ENCODE measurements at regions not wholly inside any gene's neighbourhood (a gene's known extent, or its start where the extent isn't known, plus 50 kb on each side); places are given as distances from the start of the nearest gene placed in this dataset.
"Not testable (repeated sequence)": the region's sequence is repeated elsewhere in the genome, so short reads cannot be mapped to it uniquely, and the experiment has no call there.

GRCh38 chr17:6924208-6924607, 71.6 kb upstream of the ALOX12 start:
- Mint-ChIP-seq H3K4me1 (peaks cover 15% of the 10 kb centered on the region), H3K27me3 (peaks cover 11% of the 10 kb centered on the region), H3K36me3 (peaks cover 8% of the 10 kb centered on the region), H3K4me3 (peak overlapping the region; percentile 70), H3K9me3 (peaks cover 3% of the 10 kb centered on the region), H3K27ac (peak overlapping the region; percentile 50)
- DNase-seq (no peak), ATAC-seq (ENCODE audit: low read depth) (peak; percentile 72)
- POLR2A ChIA-PET, result interaction anchor here (1.0 kb wide), 1 partner anchor 88 kb away, joined by 3 read pairs; the partner anchor contains the start of gene RNASEK

- DNase-seq (no peak), ATAC-seq (ENCODE audit: low read depth) (no peak)
- H3K4me1 Mint-ChIP-seq, result peaks cover 20% of the 10 kb centered on the region
- no peak overlapping the region for H3K4me3 Mint-ChIP-seq
- peaks cover 14% of the 10 kb centered on the region for H3K27me3 Mint-ChIP-seq
- H3K27ac Mint-ChIP-seq, result no peak overlapping the region
- POLR2A ChIA-PET, result no interaction called here
- H3K36me3 Mint-ChIP-seq, result peaks cover 8% of the 10 kb centered on the region
- peaks cover 3% of the 10 kb centered on the region for H3K9me3 Mint-ChIP-seq
Measured at GRCh38 chr17:6926667-6927066, 69.2 kb upstream of the ALOX12 start.

DNA sequence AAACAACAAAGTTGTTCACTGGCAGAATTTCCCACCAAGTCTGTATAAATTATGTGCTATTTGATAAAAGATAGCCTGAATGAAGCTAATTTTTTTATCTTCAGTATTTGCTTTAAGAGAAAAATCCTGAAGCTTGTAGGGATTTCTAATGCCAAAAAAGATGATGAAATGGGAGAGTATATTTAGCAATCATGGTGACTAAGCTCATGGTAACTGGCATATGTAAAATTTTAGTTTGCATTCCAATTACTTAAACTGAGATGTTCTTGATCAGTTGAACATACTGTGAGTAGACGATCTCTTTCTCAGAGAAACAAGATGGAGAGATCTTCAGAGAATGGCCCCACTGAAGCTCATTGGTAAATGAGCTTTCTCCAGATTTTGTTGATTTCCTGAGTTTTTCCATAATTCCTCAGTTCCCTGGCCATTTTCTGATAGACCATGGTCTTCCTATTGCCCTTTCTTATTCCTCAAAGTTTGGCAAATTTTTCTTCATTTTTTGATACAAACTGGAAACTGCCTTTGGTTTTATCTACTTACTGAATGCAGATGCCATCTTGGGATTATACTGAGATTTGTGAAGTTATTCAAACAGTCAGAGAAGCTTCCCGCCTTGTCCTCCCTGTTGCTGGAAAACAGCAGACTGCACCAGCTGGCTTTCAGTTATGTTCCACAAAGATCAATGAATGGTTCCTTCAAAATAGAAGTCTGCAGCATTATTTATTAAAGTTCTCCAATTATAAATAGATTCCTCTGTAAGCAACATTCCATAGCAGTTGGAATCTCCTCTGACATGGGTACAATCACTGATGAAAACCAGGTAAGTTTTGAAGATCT, 68.3 kb upstream of the ALOX12 start:
- Mint-ChIP-seq H3K27ac (no peak overlapping the region), H3K36me3 (peaks cover 8% of the 10 kb centered on the region), H3K9me3 (peaks cover 3% of the 10 kb centered on the region), H3K4me3 (no peak overlapping the region), H3K27me3 (peaks cover 13% of the 10 kb centered on the region), H3K4me1 (peaks cover 17% of the 10 kb centered on the region)
- POLR2A ChIA-PET, result no interaction called here
- ATAC-seq (ENCODE audit: low read depth) (no peak), DNase-seq (no peak)

DNA sequence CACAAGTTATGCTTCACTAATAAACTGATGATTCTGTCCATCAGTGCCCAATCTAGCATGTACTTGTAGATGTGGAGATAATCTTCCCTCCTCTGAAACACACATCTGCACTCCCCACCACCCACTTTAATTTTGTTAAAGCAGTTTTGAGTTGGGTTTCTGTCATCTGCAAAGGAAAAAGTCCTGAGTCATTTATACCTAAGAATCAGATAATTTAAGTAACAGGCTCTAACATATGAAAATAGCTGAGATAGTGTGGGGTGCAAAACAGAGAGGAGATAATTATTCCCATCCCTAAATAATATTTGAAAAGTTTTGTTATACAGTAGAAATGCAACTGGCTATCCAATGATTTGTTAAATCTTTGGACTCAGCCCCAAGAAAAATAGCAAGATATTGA, 67.7 kb upstream of the ALOX12 start:
- peaks cover 8% of the 10 kb centered on the region for H3K36me3 Mint-ChIP-seq
- H3K4me1 Mint-ChIP-seq, result peaks cover 14% of the 10 kb centered on the region
- no peak overlapping the region for H3K4me3 Mint-ChIP-seq

GRCh38 chr17:6930749-6931148, 65.1 kb upstream of the ALOX12 start:
- H3K36me3 Mint-ChIP-seq, result peaks cover 2% of the 10 kb centered on the region
- no peak overlapping the region for H3K4me3 Mint-ChIP-seq
- H3K9me3 Mint-ChIP-seq, result peaks cover 9% of the 10 kb centered on the region
- H3K4me1 Mint-ChIP-seq, result peaks cover 5% of the 10 kb centered on the region
- no peak for ATAC-seq (ENCODE audit: low read depth)
- H3K27ac Mint-ChIP-seq, result no peak overlapping the region
- POLR2A ChIA-PET, result no interaction called here
- H3K27me3 Mint-ChIP-seq, result peaks cover 11% of the 10 kb centered on the region
- no peak for DNase-seq

More for the DNA sequence above, 67.7 kb upstream of the ALOX12 start:
- POLR2A ChIA-PET, result no interaction called here
- peaks cover 11% of the 10 kb centered on the region for H3K27me3 Mint-ChIP-seq
- DNase-seq, result no peak
- H3K27ac Mint-ChIP-seq, result no peak overlapping the region
- peaks cover 3% of the 10 kb centered on the region for H3K9me3 Mint-ChIP-seq
- no peak for ATAC-seq (ENCODE audit: low read depth)

DNA sequence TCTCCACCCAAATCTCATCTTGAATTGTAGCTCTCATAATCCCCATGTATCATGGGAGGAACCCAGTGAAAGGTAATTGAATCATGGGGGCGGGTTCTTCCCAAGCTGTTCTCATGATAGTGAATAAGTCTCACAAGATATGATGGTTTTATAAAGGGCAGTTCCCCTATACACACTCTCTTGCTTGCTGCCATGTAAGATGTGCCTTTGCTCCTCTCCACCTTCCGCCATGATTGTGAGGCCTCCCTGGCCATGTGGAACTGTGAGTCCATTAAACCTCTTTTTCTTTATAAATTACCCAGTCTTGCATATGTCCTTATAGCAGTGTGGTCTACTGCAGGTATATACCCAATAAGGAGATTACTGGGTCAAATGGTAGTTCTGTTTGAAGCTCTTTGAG, 61.3 kb upstream of the ALOX12 start:
- H3K4me1 Mint-ChIP-seq, result peaks cover 20% of the 10 kb centered on the region
- ATAC-seq (ENCODE audit: low read depth); H3K4me3 Mint-ChIP-seq; H3K36me3 Mint-ChIP-seq; H3K9me3 Mint-ChIP-seq; DNase-seq; H3K27ac Mint-ChIP-seq; POLR2A ChIA-PET; H3K27me3 Mint-ChIP-seq: not testable (repeated sequence)

DNA sequence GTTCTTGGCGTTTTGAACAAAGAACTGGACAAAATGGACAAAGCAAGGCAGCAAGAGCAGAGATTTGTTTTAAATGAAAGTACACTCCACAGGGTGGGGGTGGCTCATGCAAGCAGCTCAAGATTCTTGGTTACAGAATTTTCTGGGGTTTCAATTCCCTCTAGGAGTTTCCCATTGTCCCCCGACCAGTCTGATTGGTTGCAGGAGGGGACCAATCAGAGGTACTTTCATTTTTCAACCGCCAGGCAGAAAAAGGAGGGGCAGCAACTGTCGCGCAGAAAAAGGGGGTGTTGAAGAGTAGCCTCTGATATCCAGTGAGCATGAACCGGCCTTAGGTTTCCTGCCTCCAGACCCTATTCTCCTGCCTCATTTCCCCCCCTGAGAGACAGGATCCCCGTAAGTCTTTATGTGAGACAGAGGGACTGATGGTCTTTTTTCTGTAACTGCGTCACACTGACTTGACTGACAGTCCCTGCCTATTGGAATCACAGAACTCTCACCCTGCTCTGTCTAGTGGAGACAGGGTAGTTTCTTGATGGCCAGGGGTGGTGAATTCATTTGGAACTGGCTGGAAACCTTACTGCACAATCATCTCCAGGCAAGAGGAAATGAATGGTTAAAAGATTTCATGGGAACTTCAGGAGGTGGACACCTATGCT, 59.4 kb upstream of the ALOX12 start:
- peaks cover 23% of the 10 kb centered on the region for H3K4me1 Mint-ChIP-seq
- ATAC-seq (ENCODE audit: low read depth), result peak; percentile 19
- H3K27me3 Mint-ChIP-seq, result no peaks in the 10 kb centered on the region
- peak overlapping the region; percentile 54 for H3K4me3 Mint-ChIP-seq
- peak overlapping the region; percentile 69 for H3K27ac Mint-ChIP-seq
- DNase-seq, result no peak
- POLR2A ChIA-PET, result no interaction called here
- H3K36me3 Mint-ChIP-seq, result peaks cover 2% of the 10 kb centered on the region
- H3K9me3 Mint-ChIP-seq, result peaks cover 9% of the 10 kb centered on the region

- H3K36me3 Mint-ChIP-seq, result peaks cover 2% of the 10 kb centered on the region
- peak overlapping the region; percentile 55 for H3K27ac Mint-ChIP-seq
- peak; percentile 84 for ATAC-seq (ENCODE audit: low read depth)
- no peak for DNase-seq
- POLR2A ChIA-PET, result interaction anchor here (0.6 kb wide), 1 partner anchor 288 kb away, joined by 4 read pairs; no protein-coding TSS in a partner anchor
- peaks cover 23% of the 10 kb centered on the region for H3K4me1 Mint-ChIP-seq
- peaks cover 9% of the 10 kb centered on the region for H3K9me3 Mint-ChIP-seq
- H3K27me3 Mint-ChIP-seq, result no peaks in the 10 kb centered on the region
- peak overlapping the region; percentile 53 for H3K4me3 Mint-ChIP-seq
Measured at GRCh38 chr17:6938637-6939036, 57.2 kb upstream of the ALOX12 start.

GRCh38 chr17:6940186-6940649, 55.6 kb upstream of the ALOX12 start:
- DNase-seq, result no peak
- Mint-ChIP-seq H3K36me3 (peaks cover 2% of the 10 kb centered on the region), H3K9me3 (no peaks in the 10 kb centered on the region), H3K4me1 (peaks cover 23% of the 10 kb centered on the region), H3K4me3 (peak overlapping the region; percentile 68), H3K27ac (peak overlapping the region; percentile 72), H3K27me3 (no peaks in the 10 kb centered on the region)
- ATAC-seq (ENCODE audit: low read depth), result peak; percentile 38
- POLR2A ChIA-PET, result interaction anchor here (0.5 kb wide), 1 partner anchor 14 kb away, joined by 4 read pairs; no protein-coding TSS in a partner anchor

DNA sequence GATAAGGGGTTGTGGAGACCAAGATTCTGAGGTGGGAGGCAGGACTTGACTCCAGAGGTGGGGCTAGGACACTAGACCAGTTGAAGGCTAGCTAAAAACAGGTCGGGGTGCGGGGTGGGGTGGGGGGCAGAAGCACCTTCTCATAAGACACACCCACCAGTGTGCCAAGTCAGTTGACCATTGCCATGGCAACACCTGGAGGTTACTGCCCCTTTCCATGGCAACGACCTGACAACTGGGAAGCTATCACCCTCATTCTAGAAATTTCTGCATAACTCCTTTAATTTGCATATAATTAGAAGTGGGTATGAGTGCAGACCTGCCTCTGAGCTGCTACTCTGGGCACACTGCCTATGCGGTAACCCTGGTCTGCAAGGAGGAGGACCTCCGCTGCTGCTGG, 53.9 kb upstream of the ALOX12 start:
- no peaks in the 10 kb centered on the region for H3K9me3 Mint-ChIP-seq

GRCh38 chr17:6943406-6943805, 52.4 kb upstream of the ALOX12 start:
- Mint-ChIP-seq H3K27ac (no peak overlapping the region), H3K4me1 (peaks cover 16% of the 10 kb centered on the region), H3K36me3 (no peaks in the 10 kb centered on the region), H3K27me3 (no peaks in the 10 kb centered on the region), H3K4me3 (no peak overlapping the region), H3K9me3 (no peaks in the 10 kb centered on the region)
- DNase-seq, result no peak
- no peak for ATAC-seq (ENCODE audit: low read depth)
- POLR2A ChIA-PET, result no interaction called here

More for the DNA sequence above, 53.9 kb upstream of the ALOX12 start:
- Mint-ChIP-seq H3K4me1 (peaks cover 20% of the 10 kb centered on the region), H3K27me3 (no peaks in the 10 kb centered on the region), H3K36me3 (no peaks in the 10 kb centered on the region), H3K27ac (no peak overlapping the region), H3K4me3 (no peak overlapping the region)
- POLR2A ChIA-PET, result no interaction called here
- DNase-seq, result no peak
- no peak for ATAC-seq (ENCODE audit: low read depth)
